GM18873 (cell line): ENCODE measurements at regions not wholly inside any gene's neighbourhood (a gene's known extent, or its start where the extent isn't known, plus 50 kb on each side); places are given as distances from the start of the nearest gene placed in this dataset.
"Not testable (repeated sequence)": the region's sequence is repeated elsewhere in the genome, so short reads cannot be mapped to it uniquely, and the experiment has no call there.

ENCODE experiments used
- ATAC-seq: cut with Tn5 transposase; IDR thresholded peaks from one replicate; pipeline ENCODE4 v1.9.1; 2021; ENCODE audit warnings: mild to moderate bottlenecking, moderate library complexity, moderate number of reproducible peaks; ENCODE audit not compliant: unreplicated experiment, low FRiP score

DNA sequence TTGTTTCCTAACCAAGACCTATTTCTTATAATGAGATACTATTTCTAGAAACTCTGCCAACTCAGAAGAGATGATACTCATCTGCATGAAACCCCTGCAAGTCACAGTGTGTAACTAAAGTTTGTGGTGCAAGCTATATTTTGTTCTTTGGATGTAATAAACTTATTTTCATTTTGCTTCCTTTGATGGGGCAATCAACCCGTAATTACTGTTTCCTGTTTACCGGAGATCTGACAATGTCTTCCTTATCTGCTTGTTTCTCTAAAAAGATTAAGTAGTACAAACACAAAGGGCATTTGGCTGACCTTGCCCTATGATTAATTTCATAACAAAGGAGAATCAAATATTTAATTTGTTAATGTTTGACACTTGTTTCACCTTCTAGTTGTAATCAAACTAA is 846.6 kb upstream of the ANO3 start:
- ATAC-seq = no peak

DNA sequence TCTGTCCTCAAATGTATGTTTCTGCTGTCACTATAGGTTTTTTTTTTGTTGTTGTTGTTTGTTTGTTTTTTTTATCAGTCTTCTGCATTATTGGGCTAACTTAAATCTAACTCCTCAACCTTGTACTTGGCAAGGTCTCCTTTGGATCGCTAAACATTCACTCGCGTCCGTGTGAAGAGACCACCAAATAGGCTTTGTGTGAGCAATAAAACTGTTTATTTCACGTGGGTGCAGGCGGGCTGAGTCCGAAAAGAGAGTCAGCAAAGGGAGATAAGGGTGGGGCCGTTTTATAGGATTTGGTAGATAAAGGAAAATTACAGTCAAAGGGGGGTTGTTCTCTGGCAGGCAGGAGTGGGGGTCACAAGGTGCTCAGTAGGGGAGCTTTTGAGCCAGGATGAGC is 845.6 kb upstream of the ANO3 start:
- not testable (repeated sequence) for ATAC-seq

DNA sequence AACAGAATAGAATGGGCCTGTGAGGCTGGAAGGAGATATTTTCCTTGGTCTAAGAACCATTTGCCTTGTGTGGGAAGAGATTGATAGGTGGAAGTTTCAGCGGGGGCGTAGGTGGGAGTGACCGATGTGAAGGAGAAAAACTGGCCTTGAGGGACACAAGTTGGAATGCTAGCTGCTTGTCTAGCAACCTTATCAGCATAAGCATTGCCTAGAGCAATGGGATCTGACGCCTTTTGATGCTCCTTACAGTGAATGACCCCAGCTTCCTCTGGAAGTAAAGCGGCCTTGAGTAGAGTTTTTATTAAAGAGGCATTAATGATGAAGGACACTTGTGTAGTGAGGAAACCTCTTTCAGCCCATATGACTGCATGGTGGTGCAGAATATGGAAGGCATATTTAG is 843.8 kb upstream of the ANO3 start:
- ATAC-seq = not testable (repeated sequence)

DNA sequence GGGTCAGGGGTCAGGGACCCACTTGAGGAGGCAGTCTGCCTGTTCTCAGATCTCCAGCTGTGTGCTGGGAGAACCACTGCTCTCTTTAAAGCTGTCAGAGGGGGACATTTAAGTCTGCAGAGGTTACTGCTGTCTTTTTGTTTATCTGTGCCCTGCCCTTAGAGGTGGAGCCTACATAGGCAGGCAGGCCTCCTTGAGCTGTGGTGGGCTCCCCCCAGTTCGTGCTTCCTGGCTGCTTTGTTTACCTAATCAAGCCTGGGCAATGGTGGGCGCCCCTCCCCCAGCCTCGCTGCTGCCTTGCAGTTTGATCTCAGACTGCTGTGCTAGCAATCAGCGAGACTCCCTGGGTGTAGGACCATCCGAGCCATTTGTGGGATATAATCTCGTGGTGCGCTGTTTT is 830.5 kb upstream of the ANO3 start:
- ATAC-seq = not testable (repeated sequence)

DNA sequence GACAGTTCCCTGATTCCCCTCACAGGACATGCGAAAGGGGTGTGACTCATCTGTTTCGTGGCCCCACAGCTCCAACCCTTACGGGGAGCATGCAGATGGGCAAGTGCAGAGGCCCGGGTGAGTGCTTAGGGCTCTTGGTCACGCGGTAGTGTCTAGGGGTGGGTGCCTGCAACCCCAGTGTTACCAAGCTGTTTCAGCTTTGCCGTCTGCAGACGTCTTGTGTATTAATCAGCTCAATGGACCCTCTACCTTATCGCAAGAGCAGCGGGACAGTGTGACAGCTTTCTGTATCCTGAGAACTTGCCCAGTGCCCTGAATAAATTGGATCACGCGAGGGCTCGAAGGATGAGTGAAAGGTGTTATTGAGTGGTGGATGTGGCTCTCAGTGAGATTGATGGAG is 816.4 kb upstream of the ANO3 start:
- no peak for ATAC-seq

DNA sequence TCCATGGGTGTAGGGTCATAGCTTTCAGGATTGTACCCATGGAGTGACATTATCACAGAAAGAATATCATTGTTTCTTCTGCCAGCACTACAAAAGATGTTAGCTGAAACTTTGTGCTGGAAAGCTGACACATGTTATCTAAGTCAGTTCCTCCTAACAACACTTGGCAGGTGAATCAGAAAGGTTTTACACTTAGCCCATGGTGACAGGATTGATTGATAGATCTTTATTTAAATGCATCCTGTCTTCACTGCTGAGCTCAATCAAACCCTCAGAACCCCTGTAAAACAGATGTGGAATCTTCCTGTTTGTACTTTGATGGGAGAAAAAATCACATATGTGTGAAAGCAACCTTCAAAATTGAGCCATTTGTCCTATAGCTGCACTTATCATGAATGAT is 811.5 kb upstream of the ANO3 start:
- ATAC-seq = no peak

DNA sequence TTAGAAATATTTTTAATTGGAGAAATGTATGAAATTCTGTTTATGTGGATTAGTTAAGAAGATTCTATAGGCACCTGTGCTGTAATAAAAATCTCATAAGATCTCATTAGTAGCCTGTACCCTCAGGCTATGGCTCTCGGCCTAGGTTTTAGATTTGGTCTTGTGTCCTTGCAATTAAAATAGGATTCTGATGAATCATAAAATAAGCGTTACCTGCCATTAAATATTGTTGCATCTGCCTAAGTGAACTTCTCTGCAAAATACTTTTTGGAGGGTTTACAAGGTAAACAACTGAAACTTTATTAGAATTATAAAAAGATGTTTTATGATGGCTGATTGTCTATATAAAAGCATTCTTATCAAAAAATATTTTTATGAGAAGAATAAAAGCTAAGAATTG is 804.1 kb upstream of the ANO3 start:
- ATAC-seq = no peak

DNA sequence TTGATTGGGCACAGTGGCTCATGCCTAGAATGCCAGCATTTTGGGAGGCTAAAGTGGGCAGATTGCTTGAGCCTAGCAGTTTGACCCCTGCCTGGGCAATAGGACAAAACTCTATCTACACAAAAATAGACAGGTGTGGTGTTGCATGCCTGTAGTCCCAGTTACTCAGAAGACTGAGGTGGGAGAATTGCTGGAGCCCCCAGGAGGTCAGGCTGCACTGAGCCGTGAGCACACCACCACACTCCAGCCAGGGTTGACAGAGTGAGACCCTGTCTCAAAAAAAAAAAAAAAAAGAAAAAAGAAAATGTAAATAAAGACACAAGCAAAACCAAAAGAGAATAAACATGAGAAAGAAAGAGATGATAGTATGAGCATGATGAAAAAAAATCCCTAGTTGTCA is 802.4 kb upstream of the ANO3 start:
- ATAC-seq = no peak

DNA sequence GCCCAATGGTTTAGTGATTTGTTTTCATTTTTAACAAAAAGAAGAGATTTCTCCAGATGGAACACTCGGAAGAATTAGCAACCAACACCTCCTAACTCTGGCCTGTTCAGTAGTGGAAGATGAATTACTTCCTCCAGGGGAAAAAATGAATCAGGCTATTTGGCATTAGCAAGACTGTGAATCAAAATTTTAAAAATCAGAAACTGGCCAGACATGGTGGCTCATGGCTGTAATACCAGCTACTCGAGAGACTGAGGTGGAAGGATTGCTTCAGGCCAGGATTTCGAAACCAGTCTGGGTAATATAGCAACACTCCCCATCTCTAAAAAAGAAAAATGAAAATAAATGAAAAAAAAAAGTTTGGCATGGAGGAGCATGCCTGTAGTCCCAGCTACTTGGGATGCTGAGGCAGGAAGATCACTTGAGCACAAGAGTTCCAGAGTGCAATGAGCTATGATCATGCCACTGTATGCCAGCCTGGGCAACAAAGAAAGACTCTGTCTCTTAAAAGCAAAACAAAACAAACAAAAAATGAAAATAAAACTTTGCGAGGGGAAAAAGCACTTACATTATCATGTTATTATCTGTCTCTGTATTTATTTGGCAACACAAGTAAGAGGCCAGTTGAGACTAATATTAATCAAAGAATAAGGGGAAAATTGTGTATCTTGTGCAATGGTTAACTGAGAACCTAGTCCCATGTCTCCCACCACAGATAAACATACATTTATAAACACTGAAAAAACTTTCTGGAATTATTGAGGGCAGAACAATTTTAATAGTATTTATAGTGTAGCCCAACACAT is 796.3 kb upstream of the ANO3 start:
- no peak for ATAC-seq

DNA sequence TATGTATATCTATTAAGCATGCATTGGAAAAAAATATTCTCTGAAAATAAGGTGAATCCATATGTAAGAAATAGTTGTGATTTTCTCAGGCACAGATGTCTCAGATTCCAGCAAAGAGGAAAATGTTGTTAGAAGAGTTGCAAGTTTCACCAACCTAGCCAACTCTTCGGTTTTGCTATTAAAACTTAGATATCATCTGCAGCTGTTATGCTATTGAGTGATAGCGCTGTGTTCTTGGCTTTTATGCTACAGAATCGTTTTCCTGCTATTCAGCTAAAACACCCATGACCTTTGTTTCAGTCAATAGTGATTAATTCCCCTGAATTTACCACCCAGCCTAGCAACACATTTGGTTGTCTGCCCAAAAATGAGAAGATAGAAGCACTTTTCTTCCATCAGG is 795.6 kb upstream of the ANO3 start:
- ATAC-seq = no peak

DNA sequence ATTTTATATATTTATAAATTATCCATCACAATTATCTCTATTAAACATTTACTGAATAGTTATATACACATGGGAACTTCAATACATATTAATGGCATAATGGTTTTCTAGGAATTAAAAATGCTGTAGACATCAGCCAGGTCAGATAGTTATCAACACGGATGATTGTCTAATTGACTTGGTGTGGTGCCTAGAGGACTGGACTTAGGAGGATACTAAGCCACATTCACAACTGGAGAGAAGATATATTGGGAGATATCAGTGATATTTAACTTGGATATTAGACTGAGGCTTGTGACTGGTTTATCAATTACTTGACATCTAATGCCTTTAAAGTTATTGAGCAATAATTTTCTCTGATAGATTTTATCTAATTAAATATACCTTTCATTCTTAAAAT is 794.5 kb upstream of the ANO3 start:
- ATAC-seq = no peak

DNA sequence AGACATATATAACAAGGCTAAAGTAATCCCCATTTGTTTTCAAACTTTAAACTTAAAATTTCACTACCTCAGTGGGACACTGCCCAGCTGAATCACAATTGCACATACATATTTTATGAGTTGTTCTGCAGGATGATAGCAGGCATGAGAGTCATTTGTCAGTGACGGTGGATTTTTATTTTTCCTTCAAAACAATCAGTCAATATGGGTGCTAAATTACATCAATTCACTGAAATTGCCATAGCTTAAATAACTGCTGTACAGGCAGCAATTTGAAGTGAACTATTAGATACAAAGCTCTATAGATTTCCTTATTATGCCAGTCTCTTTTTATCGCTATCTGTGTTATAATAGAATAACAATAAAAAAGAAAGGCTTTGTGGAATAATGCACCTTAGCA is 784.6 kb upstream of the ANO3 start:
- ATAC-seq = no peak

DNA sequence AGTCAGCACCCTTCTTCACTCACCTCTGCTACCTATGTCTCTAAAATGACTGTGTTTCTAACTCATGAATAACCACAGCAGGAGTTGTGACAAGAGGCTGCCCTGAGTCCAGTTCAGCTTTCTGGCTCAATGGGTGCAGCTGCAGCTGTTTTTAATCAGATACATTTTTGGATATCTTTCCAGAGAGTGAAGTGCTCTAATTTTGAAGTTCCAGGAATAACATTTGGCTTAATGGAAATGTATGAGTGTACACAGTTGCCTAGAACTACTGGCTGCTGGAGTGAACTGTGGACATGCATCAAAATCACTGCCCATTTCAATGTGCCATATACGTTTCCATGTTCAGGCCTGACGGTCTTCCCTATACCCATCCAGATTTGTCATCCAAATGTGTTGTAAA is 769.5 kb upstream of the ANO3 start:
- no peak for ATAC-seq

DNA sequence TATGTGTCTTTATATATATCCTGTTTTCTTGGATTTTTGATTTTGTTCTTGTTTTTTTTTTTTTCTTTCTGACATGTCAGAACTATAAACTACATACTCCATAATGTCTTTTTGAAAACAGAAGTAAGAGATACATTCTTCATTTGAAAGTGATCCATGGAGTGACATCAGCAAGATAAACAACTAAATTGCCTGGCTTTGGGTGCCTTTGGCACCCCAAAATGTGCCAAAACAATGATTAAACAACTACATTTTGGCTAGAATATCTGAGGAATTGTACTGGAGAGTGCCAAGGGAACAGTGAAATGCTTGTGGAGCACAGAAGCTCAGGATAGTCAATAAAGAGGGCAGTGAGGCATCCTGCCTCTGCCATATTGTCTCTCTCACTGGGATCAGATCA is 766.1 kb upstream of the ANO3 start:
- ATAC-seq = no peak

DNA sequence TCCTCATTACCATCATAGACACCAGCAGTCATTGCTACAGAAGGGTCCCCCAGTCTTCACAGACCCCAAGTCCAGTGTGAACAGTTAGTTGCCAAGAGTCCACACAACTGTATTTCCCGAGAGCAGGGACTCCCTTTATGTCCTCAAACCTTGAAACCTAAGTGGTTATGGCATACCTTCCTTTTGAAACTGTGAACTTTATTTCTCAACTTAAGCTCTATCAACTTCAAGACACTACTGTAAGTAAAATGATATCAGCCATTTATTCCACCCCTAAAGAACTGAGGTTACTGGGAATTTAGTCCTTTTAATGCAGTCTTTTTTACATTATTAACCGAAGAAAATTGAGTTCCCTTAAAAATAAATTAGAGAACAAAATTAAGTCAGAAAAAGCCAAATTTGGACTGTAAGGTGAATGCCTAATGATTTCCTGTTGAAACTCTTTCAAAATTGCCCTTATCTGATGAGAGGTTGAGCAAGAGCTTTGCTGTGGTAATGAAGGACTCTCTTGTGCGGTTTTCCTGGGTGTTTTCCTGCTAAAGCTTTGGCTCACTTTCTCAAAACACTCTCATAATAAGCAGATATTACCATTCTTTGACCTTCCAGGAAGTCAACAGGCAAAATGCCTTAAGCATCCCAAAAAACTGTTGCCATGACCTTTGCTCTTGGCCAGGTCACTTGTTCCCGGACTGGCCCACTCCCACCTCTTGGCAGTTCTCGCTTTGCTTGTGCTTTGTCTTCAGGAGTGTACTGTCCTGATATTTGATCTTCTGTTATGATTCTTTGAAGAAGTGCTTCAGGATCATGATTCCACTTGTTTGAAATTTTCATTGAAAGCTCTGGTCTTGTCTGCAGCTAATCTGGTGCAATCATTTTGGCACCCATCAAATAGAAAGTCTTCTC is 765.4 kb upstream of the ANO3 start:
- no peak for ATAC-seq

DNA sequence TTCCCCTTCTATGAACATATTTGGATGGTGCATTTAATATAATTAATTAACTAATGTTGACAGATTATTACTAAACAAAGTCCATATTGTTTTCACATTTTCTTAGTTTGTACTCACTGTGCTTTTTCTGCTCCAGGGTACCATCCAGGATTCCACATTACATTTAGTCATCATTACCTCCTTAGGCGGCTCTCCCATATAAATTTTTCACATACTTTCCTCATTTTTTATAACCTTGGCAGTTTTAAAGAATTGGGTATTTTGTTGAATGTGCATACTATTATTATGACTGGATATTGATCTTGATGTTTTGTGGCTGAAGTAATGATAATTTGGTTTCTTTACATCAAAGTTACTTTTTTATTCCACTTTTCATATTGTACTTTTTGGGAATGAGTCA is 755.6 kb upstream of the ANO3 start:
- no peak for ATAC-seq

DNA sequence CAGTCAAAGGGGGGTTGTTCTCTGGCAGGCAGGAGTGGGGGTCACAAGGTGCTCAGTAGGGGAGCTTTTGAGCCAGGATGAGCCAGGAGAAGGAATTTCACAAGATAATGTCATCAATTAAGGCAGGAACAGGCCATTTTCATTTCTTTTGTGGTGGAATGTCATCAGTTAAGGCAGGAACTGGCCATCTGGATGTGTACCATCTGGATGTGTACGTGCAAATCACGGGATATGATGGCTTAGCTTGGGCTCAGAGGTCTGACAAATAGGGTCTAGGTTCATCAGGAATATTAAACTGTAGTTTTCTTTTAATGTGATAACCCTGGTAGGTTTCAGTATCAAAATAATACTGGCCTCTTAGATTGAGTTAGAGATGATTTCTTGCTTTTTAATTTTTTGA is 752.4 kb upstream of the ANO3 start:
- not testable (repeated sequence) for ATAC-seq

DNA sequence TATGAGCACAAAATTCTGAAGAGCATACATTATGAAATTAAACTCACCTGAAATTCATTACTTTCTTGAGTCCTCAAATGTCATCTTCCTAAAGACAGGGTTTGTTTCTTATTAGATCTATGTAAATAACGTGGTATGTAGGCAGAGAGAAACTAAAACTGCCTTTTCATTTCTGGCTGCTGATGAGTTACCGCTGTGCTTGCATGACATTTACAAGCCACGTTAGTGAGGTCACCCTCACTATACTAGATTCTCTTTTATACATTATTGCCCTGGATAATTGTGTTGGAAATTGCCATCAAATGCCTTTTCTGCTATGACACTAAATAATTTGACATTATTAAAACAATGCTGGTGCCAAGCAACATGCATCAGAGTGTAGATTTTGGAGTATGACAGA is 748.3 kb upstream of the ANO3 start:
- no peak for ATAC-seq

DNA sequence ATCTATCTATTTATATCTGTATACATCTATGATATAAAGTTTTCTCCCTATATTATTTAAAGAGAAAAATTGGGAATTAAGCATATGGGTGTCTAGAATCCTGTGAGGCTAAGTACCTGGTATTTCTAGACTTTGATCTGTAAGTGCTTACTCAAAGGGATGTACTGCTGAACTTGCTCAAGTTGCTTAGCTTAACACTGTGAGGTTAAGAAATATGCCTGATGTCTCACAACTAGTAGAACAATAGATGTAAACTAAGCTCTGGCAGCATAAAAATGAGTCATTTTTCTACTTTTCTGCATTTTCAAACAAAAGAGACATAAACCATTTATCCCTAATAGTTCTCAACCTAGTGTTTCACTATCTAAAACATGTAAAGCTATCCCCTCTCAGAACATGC is 744.4 kb upstream of the ANO3 start:
- ATAC-seq = no peak

DNA sequence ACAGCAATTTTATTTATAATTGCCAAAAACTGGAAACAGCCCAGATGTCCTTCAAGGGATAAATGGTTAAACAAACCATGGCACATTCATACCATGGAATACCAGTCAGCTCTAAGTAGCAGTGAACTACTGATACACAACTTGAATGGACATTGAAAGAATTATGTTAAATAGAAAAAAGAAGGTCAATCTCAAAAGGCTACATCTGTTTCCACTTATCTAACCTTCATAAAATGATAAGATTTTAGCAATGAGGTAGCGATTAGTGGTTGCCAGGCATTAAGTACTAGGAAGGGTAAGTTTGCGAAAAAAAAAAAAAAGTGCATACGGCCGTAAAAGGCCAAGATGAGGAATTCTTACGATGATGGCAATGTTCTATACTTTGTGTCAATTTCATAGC is 738.7 kb upstream of the ANO3 start:
- ATAC-seq = no peak

DNA sequence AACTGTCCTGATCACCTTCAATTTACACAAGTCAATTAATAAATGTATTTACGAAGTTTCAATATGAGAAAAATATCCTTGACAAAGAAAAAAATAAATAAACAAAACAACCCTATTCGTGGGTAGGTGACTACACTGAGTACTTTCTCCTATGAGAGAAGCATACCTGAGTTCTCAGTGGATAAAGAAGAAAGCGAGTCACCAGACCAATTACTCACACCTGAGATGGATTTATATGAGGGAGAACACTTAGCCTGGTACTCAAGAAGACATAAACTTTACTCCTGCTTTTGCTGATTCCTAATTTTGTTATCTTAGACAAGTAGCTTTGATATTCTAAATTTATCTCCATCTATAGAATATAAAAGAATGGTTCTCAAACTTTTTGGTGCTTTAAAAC is 735.2 kb upstream of the ANO3 start:
- no peak for ATAC-seq

DNA sequence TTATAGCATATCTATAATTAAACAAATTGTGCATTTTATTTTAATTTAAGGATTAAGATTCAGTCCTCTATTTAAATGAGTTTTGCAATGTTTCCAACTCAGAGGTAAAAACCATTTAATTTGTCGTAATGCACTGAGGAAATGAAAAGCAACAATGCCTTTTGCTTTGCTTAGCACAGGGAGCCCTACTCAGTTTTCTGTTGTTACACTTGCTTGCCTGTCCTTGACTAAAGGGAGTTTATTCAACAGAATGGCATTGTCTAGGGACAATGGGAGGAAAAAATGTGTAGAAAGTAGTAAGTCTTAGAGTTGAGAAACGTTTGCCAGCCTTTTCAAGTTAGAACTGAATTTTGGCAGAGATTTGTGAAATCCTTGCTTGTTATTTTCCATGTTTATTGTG is 734.2 kb upstream of the ANO3 start:
- no peak for ATAC-seq
